Activated CD4-positive, alpha-beta T cell treated with anti-CD3 and anti-CD28 coated beads, Interleukin-2, amount 50 U/mL, for 16 hours (primary cell): ENCODE measurements at regions not wholly inside any gene's neighbourhood (a gene's known extent, or its start where the extent isn't known, plus 50 kb on each side); places are given as distances from the start of the nearest gene placed in this dataset.
"Not testable (repeated sequence)": the region's sequence is repeated elsewhere in the genome, so short reads cannot be mapped to it uniquely, and the experiment has no call there.

Experiments used
- DNase-seq: peaks from one replicate; pipeline ENCODE4 v3.0.0-alpha.2; 2020

DNA sequence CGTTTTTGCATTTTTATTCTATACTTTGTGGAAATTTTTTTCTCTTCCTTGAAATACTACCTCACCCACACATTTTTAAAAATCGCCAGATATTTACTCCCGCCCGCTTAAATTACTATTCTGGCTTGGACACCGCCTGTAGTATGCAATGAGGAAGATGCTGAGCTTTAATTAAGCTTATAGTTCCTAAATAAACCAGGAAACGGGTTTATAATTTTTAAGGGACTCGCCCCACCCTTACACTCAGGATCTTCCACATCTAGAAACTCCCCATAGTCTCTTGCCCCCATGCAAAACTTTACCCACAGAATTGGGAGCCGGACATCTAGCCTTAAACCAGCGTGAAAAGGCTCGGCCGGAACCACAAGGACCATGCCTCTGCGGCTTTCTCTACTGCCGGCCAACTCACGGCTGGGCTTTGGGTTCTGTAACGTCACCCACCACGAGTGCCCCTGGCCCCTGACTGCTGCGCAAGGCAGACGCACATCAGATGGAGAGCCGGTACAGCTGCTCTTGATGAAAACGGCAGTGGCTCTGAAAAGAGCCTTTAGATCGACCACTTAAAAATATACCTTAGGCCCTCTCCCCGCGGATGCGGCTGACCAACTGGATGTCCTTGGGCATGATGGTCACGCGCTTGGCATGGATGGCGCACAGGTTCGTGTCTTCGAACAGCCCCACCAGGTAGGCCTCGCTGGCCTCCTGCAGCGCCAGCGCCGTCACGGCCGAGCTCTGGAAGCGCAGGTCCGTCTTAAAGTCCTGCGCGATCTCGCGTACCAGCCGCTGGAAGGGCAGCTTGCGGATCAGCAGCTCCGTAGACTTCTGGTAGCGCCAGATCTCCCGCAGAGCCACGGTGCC is 66.3 kb downstream of the FAM72B start:
- not testable (repeated sequence) for DNase-seq
